WTC11 (cell line): ENCODE measurements at regions not wholly inside any gene's neighbourhood (a gene's known extent, or its start where the extent isn't known, plus 50 kb on each side); places are given as distances from the start of the nearest gene placed in this dataset.

Source experiments
- ATAC-seq: fragments of 200-7000 bp; cut with Tn5 transposase; 2 replicates; pipeline ENCODE4 v1.10.0; 2021; ENCODE audit warnings: mild to moderate bottlenecking, moderate library complexity
- CTCF ChIA-PET: fragments of 300-600 bp; sonication (Branson Sonifier 250); formaldehyde crosslinking; loops from one replicate; lab custom pipeline; 2021; ENCODE audit warnings: antibody characterized with exemption; lab: Charles Lee
- POLR2A ChIA-PET: fragments of 350-600 bp; sonication (Branson Sonifier 250); formaldehyde crosslinking; loops from one replicate; lab custom pipeline; 2021; ENCODE audit warnings: antibody characterized with exemption; lab: Charles Lee
- DNase-seq: peaks from one replicate; pipeline ENCODE4 v3.0.0; 2021; ENCODE audit warnings: low spot score
- H3K27ac Mint-ChIP-seq: 2 replicates; pipeline ENCODE4 v1.8.0; 2021; ENCODE audit warnings: mixed read lengths
- H3K27me3 Mint-ChIP-seq: 2 replicates; pipeline ENCODE4 v1.8.0; 2021; ENCODE audit warnings: low read depth, mild to moderate bottlenecking, moderate library complexity, mixed read lengths
- H3K36me3 Mint-ChIP-seq: 2 replicates; pipeline ENCODE4 v1.8.0; 2021; ENCODE audit warnings: mixed read lengths
- H3K4me1 Mint-ChIP-seq: 2 replicates; pipeline ENCODE4 v1.8.0; 2022; ENCODE audit warnings: mixed read lengths
- H3K4me3 Mint-ChIP-seq: 2 replicates; pipeline ENCODE4 v1.8.0; 2021; ENCODE audit warnings: mild to moderate bottlenecking, moderate library complexity, mixed read lengths
- H3K9me3 Mint-ChIP-seq: 2 replicates; pipeline ENCODE4 v1.8.0; 2021; ENCODE audit warnings: mixed read lengths
- ATF1 ChIP-seq: sonication (generic); formaldehyde crosslinking; IDR thresholded peaks from 2 replicates; pipeline ENCODE4 v1.8.1; 2023; ENCODE audit warnings: mild to moderate bottlenecking, moderate library complexity, missing genetic modification reagents
- MXD4 ChIP-seq: fragments of 250-450 bp; sonication (Bioruptor Pico); IDR thresholded peaks from 2 replicates; pipeline ENCODE4 v1.8.0; 2021; ENCODE audit warnings: mild to moderate bottlenecking, moderate library complexity, borderline replicate concordance
- NR1H2 ChIP-seq: sonication (generic); formaldehyde crosslinking; IDR thresholded peaks from 2 replicates; pipeline ENCODE4 v1.9.0; 2021; ENCODE audit warnings: mild to moderate bottlenecking, moderate library complexity, missing genetic modification reagents
- NR2C2 ChIP-seq: sonication (generic); formaldehyde crosslinking; IDR thresholded peaks from 2 replicates; pipeline ENCODE4 v1.8.0; 2022; ENCODE audit warnings: mild to moderate bottlenecking, missing genetic modification reagents
- NR3C1 ChIP-seq: sonication (generic); formaldehyde crosslinking; conservative IDR thresholded peaks from 2 replicates; pipeline ENCODE4 v1.8.1; 2023; ENCODE audit warnings: low read depth, mild to moderate bottlenecking, missing genetic modification reagents
- OVOL2 ChIP-seq: fragments of 250-450 bp; sonication (Bioruptor Pico); IDR thresholded peaks from 2 replicates; pipeline ENCODE4 v1.9.0; 2021; ENCODE audit warnings: mild to moderate bottlenecking, borderline replicate concordance
- PRRX2 ChIP-seq: fragments of 250-450 bp; sonication (Bioruptor Pico); IDR thresholded peaks from 2 replicates; pipeline ENCODE4 v1.8.0; 2021; ENCODE audit warnings: mild to moderate bottlenecking
- TCF7 ChIP-seq: sonication (generic); formaldehyde crosslinking; IDR thresholded peaks from 2 replicates; pipeline ENCODE4 v1.8.0; 2022; ENCODE audit warnings: mild to moderate bottlenecking, low read depth, missing genetic modification reagents, moderate library complexity
- ZNF263 ChIP-seq: sonication (generic); formaldehyde crosslinking; IDR thresholded peaks from 2 replicates; pipeline ENCODE4 v1.8.1; 2022; ENCODE audit warnings: low read depth, mild to moderate bottlenecking, moderate library complexity, missing genetic modification reagents
- ZNF671 ChIP-seq: fragments of 250-450 bp; sonication (Bioruptor Pico); IDR thresholded peaks from 2 replicates; pipeline ENCODE4 v1.8.0; 2021; ENCODE audit warnings: mild to moderate bottlenecking
- TF ChIP-seq, protein P1 (sequence below): fragments of 200-600 bp; IDR thresholded peaks from 2 replicates; pipeline ENCODE4 v1.8.0; 2022; ENCODE audit warnings: antibody characterized with exemption
- TF ChIP-seq, protein P2 (sequence below): sonication (generic); formaldehyde crosslinking; IDR thresholded peaks from 2 replicates; pipeline ENCODE4 v1.8.1; 2022; ENCODE audit warnings: missing genetic modification reagents, borderline replicate concordance
- TF ChIP-seq, protein P3 (sequence below): sonication (generic); formaldehyde crosslinking; IDR thresholded peaks from 2 replicates; pipeline ENCODE4 v1.8.1; 2023; ENCODE audit warnings: mild to moderate bottlenecking, missing genetic modification reagents, moderate library complexity
- TF ChIP-seq, protein P4 (sequence below): sonication (generic); formaldehyde crosslinking; IDR thresholded peaks from 2 replicates; pipeline ENCODE4 v1.8.0; 2022; ENCODE audit warnings: missing genetic modification reagents
- TF ChIP-seq, protein P5 (sequence below): sonication (generic); formaldehyde crosslinking; IDR thresholded peaks from 2 replicates; pipeline ENCODE4 v1.8.0; 2023; ENCODE audit warnings: missing genetic modification reagents, mild to moderate bottlenecking, borderline replicate concordance
- TF ChIP-seq, protein P6 (sequence below): sonication (generic); formaldehyde crosslinking; IDR thresholded peaks from 2 replicates; pipeline ENCODE4 v1.8.0; 2022; ENCODE audit warnings: mild to moderate bottlenecking, missing genetic modification reagents
- TF ChIP-seq, protein P7 (sequence below): sonication (generic); formaldehyde crosslinking; IDR thresholded peaks from 2 replicates; pipeline ENCODE4 v1.8.0; 2023; ENCODE audit warnings: missing genetic modification reagents
- TF ChIP-seq, protein P8 (sequence below): sonication (generic); formaldehyde crosslinking; IDR thresholded peaks from 2 replicates; pipeline ENCODE4 v1.8.1; 2023; ENCODE audit warnings: mild to moderate bottlenecking, moderate library complexity, missing genetic modification reagents

DNA sequence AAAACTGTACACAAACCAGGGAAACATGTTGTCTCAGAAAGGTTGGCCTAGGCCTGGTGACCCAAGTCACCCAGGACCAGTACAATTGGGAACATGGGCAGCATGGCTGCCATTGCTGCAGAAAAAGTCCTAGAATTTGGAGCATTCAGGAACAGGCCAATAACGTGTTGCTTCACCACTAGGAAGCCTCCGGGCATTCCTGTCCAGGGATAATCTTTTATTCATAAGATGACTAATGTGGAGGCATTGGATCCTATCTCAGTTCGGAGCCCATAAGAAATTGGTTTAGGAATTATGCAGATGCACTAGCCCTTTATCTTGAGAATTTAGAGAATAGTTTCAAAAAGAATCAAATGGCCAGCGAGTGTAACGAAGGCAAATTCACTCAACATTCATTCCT, 242.8 kb upstream of the NDST4 start:
- ChIA-PET CTCF (no interaction called here), POLR2A (no interaction called here)
- Mint-ChIP-seq H3K27me3 (no peaks in the 10 kb centered on the region), H3K27ac (no peak overlapping the region), H3K36me3 (peaks cover 29% of the 10 kb centered on the region), H3K4me3 (no peak overlapping the region), H3K9me3 (peaks cover 48% of the 10 kb centered on the region), H3K4me1 (no peaks in the 10 kb centered on the region)
- DNase-seq (no peak), ATAC-seq (no peak)
- TF ChIP-seq, protein P1, sequence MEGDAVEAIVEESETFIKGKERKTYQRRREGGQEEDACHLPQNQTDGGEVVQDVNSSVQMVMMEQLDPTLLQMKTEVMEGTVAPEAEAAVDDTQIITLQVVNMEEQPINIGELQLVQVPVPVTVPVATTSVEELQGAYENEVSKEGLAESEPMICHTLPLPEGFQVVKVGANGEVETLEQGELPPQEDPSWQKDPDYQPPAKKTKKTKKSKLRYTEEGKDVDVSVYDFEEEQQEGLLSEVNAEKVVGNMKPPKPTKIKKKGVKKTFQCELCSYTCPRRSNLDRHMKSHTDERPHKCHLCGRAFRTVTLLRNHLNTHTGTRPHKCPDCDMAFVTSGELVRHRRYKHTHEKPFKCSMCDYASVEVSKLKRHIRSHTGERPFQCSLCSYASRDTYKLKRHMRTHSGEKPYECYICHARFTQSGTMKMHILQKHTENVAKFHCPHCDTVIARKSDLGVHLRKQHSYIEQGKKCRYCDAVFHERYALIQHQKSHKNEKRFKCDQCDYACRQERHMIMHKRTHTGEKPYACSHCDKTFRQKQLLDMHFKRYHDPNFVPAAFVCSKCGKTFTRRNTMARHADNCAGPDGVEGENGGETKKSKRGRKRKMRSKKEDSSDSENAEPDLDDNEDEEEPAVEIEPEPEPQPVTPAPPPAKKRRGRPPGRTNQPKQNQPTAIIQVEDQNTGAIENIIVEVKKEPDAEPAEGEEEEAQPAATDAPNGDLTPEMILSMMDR, result no peak
- TF ChIP-seq, protein P2, sequence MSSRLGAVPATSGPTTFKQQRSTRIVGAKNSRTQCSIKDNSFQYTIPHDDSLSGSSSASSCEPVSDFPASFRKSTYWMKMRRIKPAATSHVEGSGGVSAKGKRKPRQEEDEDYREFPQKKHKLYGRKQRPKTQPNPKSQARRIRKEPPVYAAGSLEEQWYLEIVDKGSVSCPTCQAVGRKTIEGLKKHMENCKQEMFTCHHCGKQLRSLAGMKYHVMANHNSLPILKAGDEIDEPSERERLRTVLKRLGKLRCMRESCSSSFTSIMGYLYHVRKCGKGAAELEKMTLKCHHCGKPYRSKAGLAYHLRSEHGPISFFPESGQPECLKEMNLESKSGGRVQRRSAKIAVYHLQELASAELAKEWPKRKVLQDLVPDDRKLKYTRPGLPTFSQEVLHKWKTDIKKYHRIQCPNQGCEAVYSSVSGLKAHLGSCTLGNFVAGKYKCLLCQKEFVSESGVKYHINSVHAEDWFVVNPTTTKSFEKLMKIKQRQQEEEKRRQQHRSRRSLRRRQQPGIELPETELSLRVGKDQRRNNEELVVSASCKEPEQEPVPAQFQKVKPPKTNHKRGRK (CRISPR knock-in tag), result no peak
- TF ChIP-seq NR3C1 (CRISPR knock-in tag) (no peak), NR1H2 (CRISPR knock-in tag) (no peak), NR2C2 (CRISPR knock-in tag) (no peak), PRRX2 (CRISPR knock-in tag) (no peak)

DNA sequence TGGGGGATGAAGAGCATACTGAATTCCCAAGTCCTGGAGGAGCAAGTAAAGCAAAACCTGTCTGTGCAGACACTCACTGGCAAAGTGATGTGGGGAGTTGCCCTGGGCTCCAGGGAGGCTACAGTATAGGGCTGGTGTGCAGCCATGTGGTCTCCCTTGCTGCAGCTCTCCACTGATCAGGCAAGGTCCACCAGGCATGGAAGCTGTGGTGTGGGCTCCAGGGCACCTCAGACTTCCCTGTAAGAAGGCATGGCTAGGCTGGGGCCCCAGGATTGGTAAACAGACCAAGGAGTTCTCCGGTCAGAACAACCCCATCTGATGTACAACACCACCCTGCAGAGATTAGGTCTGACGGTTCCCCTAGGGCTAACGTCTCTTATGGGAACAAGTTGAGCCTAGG, 241.9 kb upstream of the NDST4 start:
- ChIA-PET CTCF (no interaction called here), POLR2A (no interaction called here)
- Mint-ChIP-seq H3K4me3 (no peak overlapping the region), H3K27me3 (no peaks in the 10 kb centered on the region), H3K9me3 (peaks cover 57% of the 10 kb centered on the region), H3K27ac (no peak overlapping the region), H3K4me1 (no peaks in the 10 kb centered on the region), H3K36me3 (peaks cover 32% of the 10 kb centered on the region)
- ATAC-seq (no peak), DNase-seq (no peak)
- TF ChIP-seq OVOL2 (CRISPR knock-in tag) (no peak), MXD4 (no peak), TCF7 (CRISPR knock-in tag) (no peak), ZNF263 (CRISPR knock-in tag) (no peak), ATF1 (CRISPR knock-in tag) (no peak), ZNF671 (CRISPR knock-in tag) (no peak)
- TF ChIP-seq, protein P3, sequence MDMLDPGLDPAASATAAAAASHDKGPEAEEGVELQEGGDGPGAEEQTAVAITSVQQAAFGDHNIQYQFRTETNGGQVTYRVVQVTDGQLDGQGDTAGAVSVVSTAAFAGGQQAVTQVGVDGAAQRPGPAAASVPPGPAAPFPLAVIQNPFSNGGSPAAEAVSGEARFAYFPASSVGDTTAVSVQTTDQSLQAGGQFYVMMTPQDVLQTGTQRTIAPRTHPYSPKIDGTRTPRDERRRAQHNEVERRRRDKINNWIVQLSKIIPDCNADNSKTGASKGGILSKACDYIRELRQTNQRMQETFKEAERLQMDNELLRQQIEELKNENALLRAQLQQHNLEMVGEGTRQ (CRISPR knock-in tag), result no peak
- TF ChIP-seq, protein P4, sequence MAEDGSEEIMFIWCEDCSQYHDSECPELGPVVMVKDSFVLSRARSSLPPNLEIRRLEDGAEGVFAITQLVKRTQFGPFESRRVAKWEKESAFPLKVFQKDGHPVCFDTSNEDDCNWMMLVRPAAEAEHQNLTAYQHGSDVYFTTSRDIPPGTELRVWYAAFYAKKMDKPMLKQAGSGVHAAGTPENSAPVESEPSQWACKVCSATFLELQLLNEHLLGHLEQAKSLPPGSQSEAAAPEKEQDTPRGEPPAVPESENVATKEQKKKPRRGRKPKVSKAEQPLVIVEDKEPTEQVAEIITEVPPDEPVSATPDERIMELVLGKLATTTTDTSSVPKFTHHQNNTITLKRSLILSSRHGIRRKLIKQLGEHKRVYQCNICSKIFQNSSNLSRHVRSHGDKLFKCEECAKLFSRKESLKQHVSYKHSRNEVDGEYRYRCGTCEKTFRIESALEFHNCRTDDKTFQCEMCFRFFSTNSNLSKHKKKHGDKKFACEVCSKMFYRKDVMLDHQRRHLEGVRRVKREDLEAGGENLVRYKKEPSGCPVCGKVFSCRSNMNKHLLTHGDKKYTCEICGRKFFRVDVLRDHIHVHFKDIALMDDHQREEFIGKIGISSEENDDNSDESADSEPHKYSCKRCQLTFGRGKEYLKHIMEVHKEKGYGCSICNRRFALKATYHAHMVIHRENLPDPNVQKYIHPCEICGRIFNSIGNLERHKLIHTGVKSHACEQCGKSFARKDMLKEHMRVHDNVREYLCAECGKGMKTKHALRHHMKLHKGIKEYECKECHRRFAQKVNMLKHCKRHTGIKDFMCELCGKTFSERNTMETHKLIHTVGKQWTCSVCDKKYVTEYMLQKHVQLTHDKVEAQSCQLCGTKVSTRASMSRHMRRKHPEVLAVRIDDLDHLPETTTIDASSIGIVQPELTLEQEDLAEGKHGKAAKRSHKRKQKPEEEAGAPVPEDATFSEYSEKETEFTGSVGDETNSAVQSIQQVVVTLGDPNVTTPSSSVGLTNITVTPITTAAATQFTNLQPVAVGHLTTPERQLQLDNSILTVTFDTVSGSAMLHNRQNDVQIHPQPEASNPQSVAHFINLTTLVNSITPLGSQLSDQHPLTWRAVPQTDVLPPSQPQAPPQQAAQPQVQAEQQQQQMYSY (CRISPR knock-in tag), result no peak
- TF ChIP-seq, protein P5, sequence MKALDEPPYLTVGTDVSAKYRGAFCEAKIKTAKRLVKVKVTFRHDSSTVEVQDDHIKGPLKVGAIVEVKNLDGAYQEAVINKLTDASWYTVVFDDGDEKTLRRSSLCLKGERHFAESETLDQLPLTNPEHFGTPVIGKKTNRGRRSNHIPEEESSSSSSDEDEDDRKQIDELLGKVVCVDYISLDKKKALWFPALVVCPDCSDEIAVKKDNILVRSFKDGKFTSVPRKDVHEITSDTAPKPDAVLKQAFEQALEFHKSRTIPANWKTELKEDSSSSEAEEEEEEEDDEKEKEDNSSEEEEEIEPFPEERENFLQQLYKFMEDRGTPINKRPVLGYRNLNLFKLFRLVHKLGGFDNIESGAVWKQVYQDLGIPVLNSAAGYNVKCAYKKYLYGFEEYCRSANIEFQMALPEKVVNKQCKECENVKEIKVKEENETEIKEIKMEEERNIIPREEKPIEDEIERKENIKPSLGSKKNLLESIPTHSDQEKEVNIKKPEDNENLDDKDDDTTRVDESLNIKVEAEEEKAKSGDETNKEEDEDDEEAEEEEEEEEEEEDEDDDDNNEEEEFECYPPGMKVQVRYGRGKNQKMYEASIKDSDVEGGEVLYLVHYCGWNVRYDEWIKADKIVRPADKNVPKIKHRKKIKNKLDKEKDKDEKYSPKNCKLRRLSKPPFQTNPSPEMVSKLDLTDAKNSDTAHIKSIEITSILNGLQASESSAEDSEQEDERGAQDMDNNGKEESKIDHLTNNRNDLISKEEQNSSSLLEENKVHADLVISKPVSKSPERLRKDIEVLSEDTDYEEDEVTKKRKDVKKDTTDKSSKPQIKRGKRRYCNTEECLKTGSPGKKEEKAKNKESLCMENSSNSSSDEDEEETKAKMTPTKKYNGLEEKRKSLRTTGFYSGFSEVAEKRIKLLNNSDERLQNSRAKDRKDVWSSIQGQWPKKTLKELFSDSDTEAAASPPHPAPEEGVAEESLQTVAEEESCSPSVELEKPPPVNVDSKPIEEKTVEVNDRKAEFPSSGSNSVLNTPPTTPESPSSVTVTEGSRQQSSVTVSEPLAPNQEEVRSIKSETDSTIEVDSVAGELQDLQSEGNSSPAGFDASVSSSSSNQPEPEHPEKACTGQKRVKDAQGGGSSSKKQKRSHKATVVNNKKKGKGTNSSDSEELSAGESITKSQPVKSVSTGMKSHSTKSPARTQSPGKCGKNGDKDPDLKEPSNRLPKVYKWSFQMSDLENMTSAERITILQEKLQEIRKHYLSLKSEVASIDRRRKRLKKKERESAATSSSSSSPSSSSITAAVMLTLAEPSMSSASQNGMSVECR (CRISPR knock-in tag), result no peak
- TF ChIP-seq, protein P2 (CRISPR knock-in tag), result no peak
- TF ChIP-seq, protein P6, sequence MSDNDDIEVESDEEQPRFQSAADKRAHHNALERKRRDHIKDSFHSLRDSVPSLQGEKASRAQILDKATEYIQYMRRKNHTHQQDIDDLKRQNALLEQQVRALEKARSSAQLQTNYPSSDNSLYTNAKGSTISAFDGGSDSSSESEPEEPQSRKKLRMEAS, result no peak
- TF ChIP-seq, protein P7, sequence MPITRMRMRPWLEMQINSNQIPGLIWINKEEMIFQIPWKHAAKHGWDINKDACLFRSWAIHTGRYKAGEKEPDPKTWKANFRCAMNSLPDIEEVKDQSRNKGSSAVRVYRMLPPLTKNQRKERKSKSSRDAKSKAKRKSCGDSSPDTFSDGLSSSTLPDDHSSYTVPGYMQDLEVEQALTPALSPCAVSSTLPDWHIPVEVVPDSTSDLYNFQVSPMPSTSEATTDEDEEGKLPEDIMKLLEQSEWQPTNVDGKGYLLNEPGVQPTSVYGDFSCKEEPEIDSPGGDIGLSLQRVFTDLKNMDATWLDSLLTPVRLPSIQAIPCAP (CRISPR knock-in tag), result no peak
- TF ChIP-seq, protein P8, sequence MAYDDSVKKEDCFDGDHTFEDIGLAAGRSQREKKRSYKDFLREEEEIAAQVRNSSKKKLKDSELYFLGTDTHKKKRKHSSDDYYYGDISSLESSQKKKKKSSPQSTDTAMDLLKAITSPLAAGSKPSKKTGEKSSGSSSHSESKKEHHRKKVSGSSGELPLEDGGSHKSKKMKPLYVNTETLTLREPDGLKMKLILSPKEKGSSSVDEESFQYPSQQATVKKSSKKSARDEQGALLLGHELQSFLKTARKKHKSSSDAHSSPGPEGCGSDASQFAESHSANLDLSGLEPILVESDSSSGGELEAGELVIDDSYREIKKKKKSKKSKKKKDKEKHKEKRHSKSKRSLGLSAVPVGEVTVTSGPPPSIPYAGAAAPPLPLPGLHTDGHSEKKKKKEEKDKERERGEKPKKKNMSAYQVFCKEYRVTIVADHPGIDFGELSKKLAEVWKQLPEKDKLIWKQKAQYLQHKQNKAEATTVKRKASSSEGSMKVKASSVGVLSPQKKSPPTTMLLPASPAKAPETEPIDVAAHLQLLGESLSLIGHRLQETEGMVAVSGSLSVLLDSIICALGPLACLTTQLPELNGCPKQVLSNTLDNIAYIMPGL, result no peak
